HepG2 (cell line): ENCODE measurements at regions not wholly inside any gene's neighbourhood (a gene's known extent, or its start where the extent isn't known, plus 50 kb on each side); places are given as distances from the start of the nearest gene placed in this dataset.

ENCODE experiments used
- ATAC-seq: fragments of 200-7000 bp; cut with Tn5 transposase; 3 replicates; pipeline ENCODE4 v1.9.1; 2020; ENCODE audit warnings: mild to moderate bottlenecking, moderate library complexity
- BruUV-seq: library from RNA; stranded (reverse); fragments of 400-500 nt; replicated peaks from 2 replicates; lab custom pipeline; 2021; lab: Mats Ljungman, UMichigan
- CTCF ChIA-PET: fragments of 300-600 bp; formaldehyde crosslinking; extraction: SDS; loops from one replicate; lab custom pipeline; 2021; ENCODE audit warnings: low total read pairs, inconsistent platforms, low intra/inter-chr PET ratio; lab: Yijun Ruan, JAX
- POLR2A ChIA-PET: fragments of 350-600 bp; sonication (Branson Sonifier 250); formaldehyde crosslinking; loops from one replicate; lab custom pipeline; 2020; ENCODE audit warnings: antibody characterized with exemption, inconsistent platforms; lab: Yijun Ruan, JAX
- DNase-seq: peaks from one replicate; pipeline ENCODE4 v3.0.0-alpha.2; 2015; ENCODE audit warnings: low spot score
- FAIRE-seq: peaks from 3 replicates; lab custom pipeline; 2011; peaks lifted over from hg19 to GRCh38; lab: Jason Lieb, UNC
- H2AFZ ChIP-seq: one replicate; pipeline ENCODE4 v1.6.1; 2011; ENCODE audit warnings: low read length, inconsistent platforms
- H3K27ac ChIP-seq: fragments of 300-600 bp; 3 replicates; pipeline ENCODE4 v1.8.0; 2011; ENCODE audit warnings: mixed run types, mild to moderate bottlenecking, mixed read lengths, low read length, inconsistent platforms; ENCODE audit not compliant: insufficient read depth; ENCODE audit errors: extremely low read length
- H3K27me3 ChIP-seq, 2 experiments: fragments of 200-600 bp in 1 of 2; 2 replicates in 1 of 2; 3 replicates in 1 of 2; pipeline versions ENCODE4 v1.6.0 to v1.8.0; 2011; ENCODE audit warnings: low read length in 2 of 2, mild to moderate bottlenecking in 2 of 2, moderate library complexity in 2 of 2, inconsistent platforms in 1 of 2; ENCODE audit not compliant: insufficient read depth in 2 of 2, control insufficient read depth in 1 of 2
- H3K36me3 ChIP-seq, 2 experiments: fragments of 200-600 bp in 1 of 2; replicated peaks in 1 of 2; 2 replicates in 1 of 2; 3 replicates in 1 of 2; pipeline versions ENCODE4 v1.5.1 to v1.8.0; 2011; ENCODE audit warnings: low read length in 2 of 2, inconsistent platforms in 1 of 2; ENCODE audit not compliant: insufficient read depth in 2 of 2, control insufficient read depth in 1 of 2
- H3K4me1 ChIP-seq: 2 replicates; pipeline ENCODE4 v1.5.1; 2012; ENCODE audit warnings: low read length, inconsistent platforms; ENCODE audit not compliant: insufficient read depth
- H3K4me2 ChIP-seq: 2 replicates; pipeline ENCODE4 v1.6.0; 2011; ENCODE audit warnings: low read depth, low read length, inconsistent platforms
- H3K4me3 ChIP-seq, 3 experiments: fragments of 200-600 bp in 1 of 3; sonication (generic), shearing (Covaris generic) in 1 of 3; replicated peaks in 1 of 3; 2 replicates each; pipeline ENCODE4 v1.5.1; 2011 to 2016; ENCODE audit warnings: low read length in 3 of 3, inconsistent platforms in 2 of 3, low read depth in 2 of 3, mild to moderate bottlenecking in 2 of 3, control low read depth in 1 of 3, mixed read lengths in 1 of 3; ENCODE audit not compliant: insufficient read depth in 1 of 3
- H3K79me2 ChIP-seq: one replicate; pipeline ENCODE4 v1.6.1; 2011; ENCODE audit warnings: low read length, inconsistent platforms; ENCODE audit not compliant: insufficient read depth
- H3K9ac ChIP-seq: 2 replicates; pipeline ENCODE4 v1.6.0; 2011; ENCODE audit warnings: mild to moderate bottlenecking, low read depth, low read length, inconsistent platforms; ENCODE audit not compliant: insufficient read depth
- H3K9me3 ChIP-seq: 2 replicates; pipeline ENCODE4 v1.5.1; 2012; ENCODE audit warnings: mild to moderate bottlenecking, low read length
- H4K20me1 ChIP-seq: 2 replicates; pipeline ENCODE4 v1.6.0; 2011; ENCODE audit warnings: inconsistent platforms, mild to moderate bottlenecking, low read length, moderate library complexity; ENCODE audit not compliant: insufficient read depth
- ARHGAP35 ChIP-seq: sonication (generic); formaldehyde crosslinking; IDR thresholded peaks from 2 replicates; pipeline ENCODE4 v1.9.0; 2022; ENCODE audit warnings: mild to moderate bottlenecking, inconsistent platforms, moderate library complexity, missing genetic modification reagents, borderline replicate concordance
- ATM ChIP-seq: fragments of 450-650 bp; IDR thresholded peaks from 2 replicates; pipeline ENCODE4 v1.7.1; 2017; ENCODE audit warnings: mild to moderate bottlenecking, borderline replicate concordance
- CEBPB ChIP-seq: IDR thresholded peaks from 2 replicates; pipeline ENCODE4 v1.6.1; 2011; ENCODE audit warnings: low read depth, low read length, improper control_type of control experiment, borderline replicate concordance
- FOXK1 ChIP-seq: sonication (generic); formaldehyde crosslinking; IDR thresholded peaks from 2 replicates; pipeline ENCODE4 v1.4.0; 2020; ENCODE audit warnings: low read depth, missing genetic modification reagents, borderline replicate concordance
- FOXM1 ChIP-seq: sonication (generic); formaldehyde crosslinking; IDR thresholded peaks from 2 replicates; pipeline ENCODE4 v1.5.0; 2020; ENCODE audit warnings: missing genetic modification reagents
- HHEX ChIP-seq: IDR thresholded peaks from 2 replicates; pipeline ENCODE4 v1.6.1; 2016; ENCODE audit warnings: control low read depth
- HMGA1 ChIP-seq: sonication (generic); formaldehyde crosslinking; conservative IDR thresholded peaks from 2 replicates; pipeline ENCODE4 v1.4.0; 2020; ENCODE audit warnings: missing genetic modification reagents
- HOMEZ ChIP-seq: IDR thresholded peaks from 2 replicates; pipeline ENCODE4 v1.6.1; 2016; ENCODE audit warnings: low read depth
- KLF6 ChIP-seq: IDR thresholded peaks from 2 replicates; pipeline ENCODE4 v1.8.0; 2016; ENCODE audit warnings: missing biosample characterization, missing genetic modification reagents
- LCORL ChIP-seq, 2 experiments: fragments of 450-650 bp in 1 of 2; sonication (generic) in 1 of 2; formaldehyde crosslinking in 1 of 2; IDR thresholded peaks; 2 replicates each; pipeline versions ENCODE4 v1.5.0 to v1.6.1; 2017 to 2020; ENCODE audit warnings: antibody characterized with exemption in 1 of 2, missing genetic modification reagents in 1 of 2
- NCOR1 ChIP-seq: fragments of 200-600 bp; sonication (generic); IDR thresholded peaks from 2 replicates; pipeline ENCODE4 v1.7.0; 2017; ENCODE audit warnings: antibody characterized with exemption, low read length, borderline replicate concordance
- REL ChIP-seq: sonication (generic); formaldehyde crosslinking; conservative IDR thresholded peaks from 2 replicates; pipeline ENCODE4 v1.8.0; 2022; ENCODE audit warnings: mild to moderate bottlenecking, missing genetic modification reagents, moderate library complexity
- SNAPC2 ChIP-seq: sonication (generic); formaldehyde crosslinking; IDR thresholded peaks from 2 replicates; pipeline ENCODE4 v1.8.1; 2022; ENCODE audit warnings: mild to moderate bottlenecking, missing genetic modification reagents
- TCF12 ChIP-seq, 2 experiments: fragments of 450-650 bp in 1 of 2; sonication (generic) in 1 of 2; formaldehyde crosslinking in 1 of 2; IDR thresholded peaks; 2 replicates each; pipeline versions ENCODE4 v1.6.1 to v1.8.0; 2017 to 2022; ENCODE audit warnings: antibody characterized with exemption in 1 of 2, mild to moderate bottlenecking in 1 of 2, missing genetic modification reagents in 1 of 2, moderate library complexity in 1 of 2
- ZMYM2 ChIP-seq: sonication (generic); formaldehyde crosslinking; IDR thresholded peaks from 2 replicates; pipeline ENCODE4 v1.8.0; 2022; ENCODE audit warnings: mild to moderate bottlenecking, missing genetic modification reagents
- WGBS: methylation state at CpG from one replicate; pipeline ENCODE4 v1.1.6; 2017; ENCODE audit warnings: low lambda C conversion rate; 5-methylcytosine and 5-hydroxymethylcytosine counted together
- in situ Hi-C: cut with HindIII; loops from 2 replicates; pipeline ENCODE4 v1.10.0; 2017; ENCODE audit warnings: low pct_unique_long_range_greater_than_20kb; ENCODE audit not compliant: extremely low pct_ligation_motif_present
- intact Hi-C: fragments of 100-400 bp; cut with micrococcal nuclease; formaldehyde crosslinking; loops from one replicate; pipeline ENCODE4 v1.10.0; 2022; ENCODE audit not compliant: unreplicated experiment
- TF ChIP-seq, protein P1 (sequence below): sonication (generic); formaldehyde crosslinking; IDR thresholded peaks from 2 replicates; pipeline ENCODE4 v1.4.0; 2020; ENCODE audit warnings: missing genetic modification reagents
- TF ChIP-seq, protein P2 (sequence below): sonication (generic); formaldehyde crosslinking; IDR thresholded peaks from 2 replicates; pipeline ENCODE4 v1.5.0; 2020; ENCODE audit warnings: missing genetic modification reagents

GRCh38 chr7:13727279-13727678 is 262.2 kb downstream of the ETV1 start (continued):
- no peak for TF ChIP-seq ATM
- no peak for TF ChIP-seq LCORL (IDR thresholded peaks at IDR 0.05)
- no peak for TF ChIP-seq LCORL (CRISPR knock-in tag; IDR thresholded peaks at IDR 0.05)
- TF ChIP-seq CEBPB = no peak
- no peak for TF ChIP-seq KLF6
- TF ChIP-seq, protein P1, sequence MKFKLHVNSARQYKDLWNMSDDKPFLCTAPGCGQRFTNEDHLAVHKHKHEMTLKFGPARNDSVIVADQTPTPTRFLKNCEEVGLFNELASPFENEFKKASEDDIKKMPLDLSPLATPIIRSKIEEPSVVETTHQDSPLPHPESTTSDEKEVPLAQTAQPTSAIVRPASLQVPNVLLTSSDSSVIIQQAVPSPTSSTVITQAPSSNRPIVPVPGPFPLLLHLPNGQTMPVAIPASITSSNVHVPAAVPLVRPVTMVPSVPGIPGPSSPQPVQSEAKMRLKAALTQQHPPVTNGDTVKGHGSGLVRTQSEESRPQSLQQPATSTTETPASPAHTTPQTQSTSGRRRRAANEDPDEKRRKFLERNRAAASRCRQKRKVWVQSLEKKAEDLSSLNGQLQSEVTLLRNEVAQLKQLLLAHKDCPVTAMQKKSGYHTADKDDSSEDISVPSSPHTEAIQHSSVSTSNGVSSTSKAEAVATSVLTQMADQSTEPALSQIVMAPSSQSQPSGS (CRISPR knock-in tag) = no peak
- TF ChIP-seq ARHGAP35 (CRISPR knock-in tag) = no peak

GRCh38 chr7:13727751-13728150 is 261.7 kb downstream of the ETV1 start:
- Histone ChIP-seq H3K27ac (no peak overlapping the region), H3K9me3 (peaks cover 77% of the 10 kb centered on the region), H3K9ac (no peak overlapping the region), H2AFZ (no peak overlapping the region), H3K4me2 (no peak overlapping the region), H3K79me2 (no peaks in the 10 kb centered on the region), H3K4me3 (no peak overlapping the region), H4K20me1 (no peaks in the 10 kb centered on the region), H3K36me3 (no peaks in the 10 kb centered on the region), H3K27me3 (no peaks in the 10 kb centered on the region), H3K4me1 (no peaks in the 10 kb centered on the region)
- intact Hi-C loops (no loop called here), in situ Hi-C loops (no loop called here)
- FAIRE-seq (no peak), DNase-seq (no peak), ATAC-seq (no peak)
- ChIA-PET POLR2A (no interaction called here), CTCF (no interaction called here)
- no TSS peak for BruUV-seq
- WGBS = 0% methylated on average over 2 of the region's 2 CpGs
- TF ChIP-seq HMGA1 = no peak
- TF ChIP-seq FOXK1 (CRISPR knock-in tag) = no peak
- TF ChIP-seq ZMYM2 (CRISPR knock-in tag) = no peak
- no peak for TF ChIP-seq REL
- TF ChIP-seq SNAPC2 (CRISPR knock-in tag) = no peak
- TF ChIP-seq HOMEZ = no peak
- no peak for TF ChIP-seq TCF12 (IDR thresholded peaks at IDR 0.05)
- no peak for TF ChIP-seq TCF12 (CRISPR knock-in tag; IDR thresholded peaks at IDR 0.05)
- no peak for TF ChIP-seq HHEX (CRISPR knock-in tag)
- no peak for TF ChIP-seq FOXM1 (CRISPR knock-in tag)
- TF ChIP-seq, protein P2, sequence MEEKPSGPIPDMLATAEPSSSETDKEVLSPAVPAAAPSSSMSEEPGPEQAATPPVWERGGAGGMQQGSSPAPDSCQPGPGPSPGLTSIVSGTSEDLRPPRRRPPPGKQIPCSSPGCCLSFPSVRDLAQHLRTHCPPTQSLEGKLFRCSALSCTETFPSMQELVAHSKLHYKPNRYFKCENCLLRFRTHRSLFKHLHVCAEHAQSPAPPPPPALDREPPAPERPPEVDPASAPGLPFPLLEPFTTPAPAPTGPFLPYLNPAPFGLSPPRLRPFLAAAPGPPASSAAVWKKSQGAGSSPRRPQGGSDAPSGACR (CRISPR knock-in tag) = no peak
- TF ChIP-seq NCOR1 = no peak
